ENCODE measurements at regions not wholly inside any gene's neighbourhood (a gene's known extent, or its start where the extent isn't known, plus 50 kb on each side); places are given as distances from the start of the nearest gene placed in this dataset.

- Mint-ChIP-seq H3K27me3 (ENCODE audit: low read depth) (no peaks in the 10 kb centered on the region), H3K4me3 (no peak overlapping the region), H3K9me3 (no peaks in the 10 kb centered on the region), H3K27ac (ENCODE audit: unreplicated experiment) (no peak overlapping the region), H3K36me3 (ENCODE audit: low read depth) (no peaks in the 10 kb centered on the region), H3K4me1 (peaks cover 5% of the 10 kb centered on the region)
- TF ChIP-seq, protein P1, sequence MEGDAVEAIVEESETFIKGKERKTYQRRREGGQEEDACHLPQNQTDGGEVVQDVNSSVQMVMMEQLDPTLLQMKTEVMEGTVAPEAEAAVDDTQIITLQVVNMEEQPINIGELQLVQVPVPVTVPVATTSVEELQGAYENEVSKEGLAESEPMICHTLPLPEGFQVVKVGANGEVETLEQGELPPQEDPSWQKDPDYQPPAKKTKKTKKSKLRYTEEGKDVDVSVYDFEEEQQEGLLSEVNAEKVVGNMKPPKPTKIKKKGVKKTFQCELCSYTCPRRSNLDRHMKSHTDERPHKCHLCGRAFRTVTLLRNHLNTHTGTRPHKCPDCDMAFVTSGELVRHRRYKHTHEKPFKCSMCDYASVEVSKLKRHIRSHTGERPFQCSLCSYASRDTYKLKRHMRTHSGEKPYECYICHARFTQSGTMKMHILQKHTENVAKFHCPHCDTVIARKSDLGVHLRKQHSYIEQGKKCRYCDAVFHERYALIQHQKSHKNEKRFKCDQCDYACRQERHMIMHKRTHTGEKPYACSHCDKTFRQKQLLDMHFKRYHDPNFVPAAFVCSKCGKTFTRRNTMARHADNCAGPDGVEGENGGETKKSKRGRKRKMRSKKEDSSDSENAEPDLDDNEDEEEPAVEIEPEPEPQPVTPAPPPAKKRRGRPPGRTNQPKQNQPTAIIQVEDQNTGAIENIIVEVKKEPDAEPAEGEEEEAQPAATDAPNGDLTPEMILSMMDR (conservative IDR thresholded peaks at IDR 0.05): no peak
- no peak for DNase-seq (ENCODE audit: low read depth, low spot score)
Measured at GRCh38 chr6:130620338-130620781, 206.8 kb upstream of the SMLR1 start.

GRCh38 chr6:130622142-130622541 is 205.1 kb upstream of the SMLR1 start:
- no peak overlapping the region for H3K27ac Mint-ChIP-seq (ENCODE audit: unreplicated experiment)
- H3K4me3 Mint-ChIP-seq: no peak overlapping the region
- no peak for DNase-seq (ENCODE audit: low read depth, low spot score)
- H3K27me3 Mint-ChIP-seq (ENCODE audit: low read depth): no peaks in the 10 kb centered on the region
- TF ChIP-seq, protein P1 (conservative IDR thresholded peaks at IDR 0.05): no peak
- no peaks in the 10 kb centered on the region for H3K36me3 Mint-ChIP-seq (ENCODE audit: low read depth)
- peaks cover 5% of the 10 kb centered on the region for H3K4me1 Mint-ChIP-seq
- H3K9me3 Mint-ChIP-seq: no peaks in the 10 kb centered on the region

DNA sequence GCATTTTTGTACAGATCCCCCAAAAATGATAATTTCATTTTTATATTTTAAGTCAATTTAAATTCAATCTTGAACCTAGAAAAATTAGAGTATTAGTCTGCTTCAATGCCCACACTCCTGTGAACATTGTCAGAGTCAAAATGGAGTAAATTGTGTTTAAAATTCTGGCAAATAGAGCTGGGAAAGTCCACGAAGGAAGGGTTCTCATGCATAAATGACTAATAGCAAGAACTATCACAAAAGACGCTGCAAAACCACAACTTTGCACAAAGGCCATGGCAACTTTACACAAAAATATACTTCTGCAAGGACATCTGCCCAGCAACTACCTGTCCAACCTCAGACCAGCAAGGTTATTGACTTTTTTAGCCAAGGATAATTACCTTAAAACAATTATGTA is 203.2 kb upstream of the SMLR1 start:
- TF ChIP-seq, protein P1 (conservative IDR thresholded peaks at IDR 0.05): no peak
- Mint-ChIP-seq H3K27me3 (ENCODE audit: low read depth) (no peaks in the 10 kb centered on the region), H3K36me3 (ENCODE audit: low read depth) (no peaks in the 10 kb centered on the region), H3K9me3 (no peaks in the 10 kb centered on the region), H3K27ac (ENCODE audit: unreplicated experiment) (no peak overlapping the region), H3K4me3 (no peak overlapping the region), H3K4me1 (peaks cover 5% of the 10 kb centered on the region)
- no peak for DNase-seq (ENCODE audit: low read depth, low spot score)

DNA sequence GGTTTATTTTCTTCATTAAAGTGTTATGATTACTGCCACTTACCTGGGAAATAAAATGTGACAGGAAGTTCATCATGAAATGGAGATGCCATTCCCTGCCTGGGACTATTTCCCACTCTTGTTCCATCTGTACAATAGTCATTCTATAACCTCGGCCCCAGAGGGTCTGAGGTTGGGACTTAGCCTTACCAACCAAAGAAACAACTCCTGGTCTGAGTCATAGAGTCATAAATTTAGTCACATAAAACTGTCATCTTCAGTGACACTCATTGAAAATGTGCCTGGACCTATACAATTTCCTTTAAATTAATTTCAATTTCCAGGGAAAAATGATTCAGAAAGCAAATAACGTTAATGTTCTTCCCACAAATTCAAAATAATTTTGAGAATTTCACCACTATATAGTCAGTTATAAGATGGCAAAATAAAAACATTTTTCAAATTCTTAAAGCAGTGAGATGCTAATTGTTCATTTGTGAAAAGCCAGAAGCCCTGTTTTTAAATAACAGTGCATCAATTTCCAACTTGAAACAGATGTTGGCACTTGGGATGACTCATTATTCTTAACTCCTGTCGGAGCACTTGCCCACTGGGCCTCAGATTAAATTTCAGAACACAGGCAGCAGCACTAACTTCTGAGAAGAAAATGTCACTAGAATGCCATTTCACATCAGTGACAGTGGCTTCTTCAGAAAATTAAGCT is 201.2 kb upstream of the SMLR1 start:
- no peak for DNase-seq (ENCODE audit: low read depth, low spot score)
- TF ChIP-seq, protein P1 (conservative IDR thresholded peaks at IDR 0.05): no peak
- Mint-ChIP-seq H3K4me1 (peaks cover 5% of the 10 kb centered on the region), H3K27ac (ENCODE audit: unreplicated experiment) (no peak overlapping the region), H3K36me3 (ENCODE audit: low read depth) (no peaks in the 10 kb centered on the region), H3K9me3 (no peaks in the 10 kb centered on the region), H3K4me3 (no peak overlapping the region), H3K27me3 (ENCODE audit: low read depth) (peaks cover 2% of the 10 kb centered on the region)

DNA sequence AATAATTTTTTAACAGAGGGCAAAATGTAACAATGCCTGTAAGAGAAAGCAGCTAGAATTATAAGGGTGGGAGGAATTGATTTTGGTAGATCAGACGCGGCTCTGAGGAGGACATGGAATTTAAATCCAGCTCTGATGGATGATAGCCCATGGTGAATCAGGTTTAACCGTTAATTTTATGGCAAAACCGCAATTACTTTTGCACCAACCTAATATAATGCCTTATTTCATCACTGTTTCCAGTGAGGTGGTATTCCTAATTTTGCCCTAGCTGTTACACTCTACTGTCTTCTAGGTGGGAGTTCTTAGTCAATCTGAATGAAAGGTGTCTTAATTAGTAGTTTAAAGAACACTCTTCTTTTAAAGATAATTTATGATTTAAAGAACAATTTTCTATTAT is 198.3 kb upstream of the SMLR1 start:
- H3K27me3 Mint-ChIP-seq (ENCODE audit: low read depth): peaks cover 7% of the 10 kb centered on the region
- DNase-seq (ENCODE audit: low read depth, low spot score): no peak
- no peaks in the 10 kb centered on the region for H3K36me3 Mint-ChIP-seq (ENCODE audit: low read depth)
- H3K4me3 Mint-ChIP-seq: no peak overlapping the region
- TF ChIP-seq, protein P1 (conservative IDR thresholded peaks at IDR 0.05): no peak
- H3K27ac Mint-ChIP-seq (ENCODE audit: unreplicated experiment): no peak overlapping the region
- no peaks in the 10 kb centered on the region for H3K9me3 Mint-ChIP-seq
- H3K4me1 Mint-ChIP-seq: peaks cover 21% of the 10 kb centered on the region

All from neural crest cell (in vitro differentiated cells).